HCT116 (cell line): ENCODE measurements at regions not wholly inside any gene's neighbourhood (a gene's known extent, or its start where the extent isn't known, plus 50 kb on each side); places are given as distances from the start of the nearest gene placed in this dataset.

Experiments
- ATF3 ChIP-seq: IDR thresholded peaks from 2 replicates; pipeline ENCODE4 v1.6.1; 2012
- CBX3 ChIP-seq: IDR thresholded peaks from 2 replicates; pipeline ENCODE4 v1.6.1; 2012; ENCODE audit warnings: low read depth
- CTCF ChIP-seq, 3 experiments: fragments of 200-600 bp in 1 of 3; sonication (generic) in 1 of 3; IDR thresholded peaks in 2 of 3; conservative IDR thresholded peaks in 1 of 3; 2 replicates each; pipeline ENCODE4 v1.5.1; 2012 to 2017; ENCODE audit warnings: low read depth in 2 of 3, low read length in 2 of 3, antibody characterized with exemption in 1 of 3, borderline replicate concordance in 1 of 3, control low read depth in 1 of 3, mild to moderate bottlenecking in 1 of 3, mixed read lengths in 1 of 3, mixed run types in 1 of 3, moderate library complexity in 1 of 3; ENCODE audit not compliant: insufficient read depth in 1 of 3
- EGR1 ChIP-seq: IDR thresholded peaks from 2 replicates; pipeline ENCODE4 v1.6.1; 2012; ENCODE audit warnings: low read depth
- EZH2 ChIP-seq: fragments of 200-600 bp; sonication (generic); IDR thresholded peaks from 2 replicates; pipeline ENCODE4 v1.6.1; 2017; ENCODE audit warnings: antibody characterized with exemption, mixed run types
- JUND ChIP-seq: IDR thresholded peaks from 2 replicates; pipeline ENCODE4 v1.6.1; 2012
- MAX ChIP-seq: IDR thresholded peaks from 2 replicates; pipeline ENCODE4 v1.6.1; 2012
- POLR2A ChIP-seq: IDR thresholded peaks from 2 replicates; pipeline ENCODE4 v1.7.0; 2011; ENCODE audit warnings: borderline replicate concordance; ENCODE audit not compliant: insufficient read depth, insufficient read length; ENCODE audit errors: extremely low read depth
- POLR2AphosphoS5 ChIP-seq: IDR thresholded peaks from 2 replicates; pipeline ENCODE4 v1.6.1; 2011; ENCODE audit warnings: mild to moderate bottlenecking, low read depth, low read length, moderate library complexity
- RAD21 ChIP-seq: IDR thresholded peaks from 2 replicates; pipeline ENCODE4 v1.6.1; 2012; ENCODE audit warnings: low read depth, mild to moderate bottlenecking
- SP1 ChIP-seq: IDR thresholded peaks from 2 replicates; pipeline ENCODE4 v1.6.1; 2012; ENCODE audit warnings: low read depth
- ZBTB33 ChIP-seq: IDR thresholded peaks from 2 replicates; pipeline ENCODE4 v1.6.1; 2011; ENCODE audit warnings: mild to moderate bottlenecking, low read length, moderate library complexity; ENCODE audit not compliant: insufficient replicate concordance; ENCODE audit errors: extremely low read depth
- ZNF274 ChIP-seq: fragments of 200-500 bp; sonication (Bioruptor generic); IDR thresholded peaks from 2 replicates; pipeline ENCODE4 v1.6.1; 2014; ENCODE audit warnings: mild to moderate bottlenecking, low read depth, low read length, inconsistent platforms

- TF ChIP-seq EGR1, result no peak
- no peak for TF ChIP-seq RAD21
- no peak for TF ChIP-seq CTCF (IDR thresholded peaks at IDR 0.05 in 2 of 3, conservative IDR thresholded peaks at IDR 0.05 in 1 of 3; ENCODE audit: borderline replicate concordance in 1 of 3, insufficient read depth in 1 of 3, low read depth in 2 of 3, low read length in 2 of 3)
- TF ChIP-seq EZH2, result no peak
- TF ChIP-seq SP1, result no peak
- no peak for TF ChIP-seq POLR2AphosphoS5
- no peak for TF ChIP-seq ZBTB33
- no peak for TF ChIP-seq POLR2A
- TF ChIP-seq ZNF274, result no peak
- no peak for TF ChIP-seq MAX
- TF ChIP-seq JUND, result no peak
- TF ChIP-seq ATF3, result no peak
- no peak for TF ChIP-seq CBX3
Observed at GRCh38 chr4:58515226-58515625, 1405.0 kb upstream of the IGFBP7 start.
